Esophagus squamous epithelium (tissue), 4 donors: ENCODE measurements at regions not wholly inside any gene's neighbourhood (a gene's known extent, or its start where the extent isn't known, plus 50 kb on each side); places are given as distances from the start of the nearest gene placed in this dataset.

Experiments
- CTCF ChIP-seq, 6 experiments: fragments of 450-650 bp in 4 of 6; fragments of 200-600 bp in 2 of 6; sonication (generic) in 2 of 6; IDR thresholded peaks; one replicate each; pipeline ENCODE4 v1.5.1; 2016 to 2019; ENCODE audit warnings: antibody characterized with exemption in 6 of 6, mild to moderate bottlenecking in 4 of 6, moderate library complexity in 4 of 6
- POLR2A ChIP-seq, 4 donors: fragments of 450-650 bp; IDR thresholded peaks; one replicate each; pipeline ENCODE4 v1.6.1; 2017; ENCODE audit warnings: antibody characterized with exemption in 4 of 4, mild to moderate bottlenecking in 4 of 4, moderate library complexity in 3 of 4

DNA sequence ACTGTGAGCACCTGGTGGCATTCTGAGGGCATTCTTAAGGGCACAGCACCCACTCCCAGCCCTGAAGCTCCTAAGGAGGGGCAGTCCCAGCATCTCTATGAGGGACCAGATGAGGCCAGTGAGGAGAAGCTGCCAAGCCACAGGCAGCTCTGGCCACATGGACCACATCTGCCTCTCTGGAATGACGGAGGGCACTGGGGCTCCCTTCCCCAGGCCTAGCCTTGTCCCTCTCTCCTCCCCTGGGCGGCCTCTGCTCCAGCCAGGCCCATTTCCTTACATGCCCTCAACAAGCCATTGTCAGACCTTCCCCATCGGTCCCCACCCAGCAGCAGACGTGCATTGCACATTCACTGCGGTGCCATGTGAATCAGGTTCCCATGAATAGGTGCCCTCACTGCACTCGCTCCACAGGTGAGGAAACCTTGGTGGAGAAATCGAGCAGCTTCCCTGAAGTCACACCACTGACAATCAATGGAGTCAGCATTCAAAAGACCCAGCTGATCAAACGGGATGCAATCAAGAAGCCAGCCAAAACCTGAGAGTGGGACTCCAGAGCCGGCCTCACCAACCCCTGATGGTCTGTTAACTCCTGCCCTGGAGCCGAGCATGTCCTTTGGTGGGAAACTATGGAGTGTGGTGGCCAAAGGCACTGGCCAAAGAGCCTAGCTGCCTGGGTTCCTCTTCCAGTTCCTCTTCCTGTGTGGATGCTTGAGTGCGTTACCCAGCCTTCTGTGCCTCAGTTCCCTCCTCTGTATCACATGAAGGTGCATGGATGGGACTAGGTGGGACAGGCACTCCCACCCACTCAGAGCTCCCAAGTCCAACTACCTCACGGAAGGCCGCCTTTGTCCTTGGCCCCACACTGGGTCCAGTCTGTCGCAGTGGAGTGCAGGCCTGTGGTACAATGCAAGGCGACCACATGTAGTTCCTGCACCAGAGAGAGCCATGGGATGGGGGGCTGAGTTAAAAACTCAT is 147.3 kb downstream of the ZFP36L2 start:
- TF ChIP-seq CTCF (IDR thresholded peaks at IDR 0.05) (no peak), POLR2A (IDR thresholded peaks at IDR 0.05) (no peak)
